Inferior parietal cortex (tissue), 1 donor: ENCODE measurements at regions not wholly inside any gene's neighbourhood (a gene's known extent, or its start where the extent isn't known, plus 50 kb on each side); places are given as distances from the start of the nearest gene placed in this dataset.
"Not testable (repeated sequence)": the region's sequence is repeated elsewhere in the genome, so short reads cannot be mapped to it uniquely, and the experiment has no call there.

Source experiments
- DNase-seq: peaks from one replicate; pipeline ENCODE4 v3.0.0-alpha.2; 2016; ENCODE audit errors: extremely low spot score

- no peak for DNase-seq
Observed at GRCh38 chr7:131861620-131862346, 305.4 kb upstream of the PODXL start.

- peak; percentile 78 for DNase-seq
Observed at GRCh38 chr7:131859147-131859821, 302.9 kb upstream of the PODXL start.

GRCh38 chr7:131858611-131859010, 302.2 kb upstream of the PODXL start:
- peak; percentile 8 for DNase-seq

- no peak for DNase-seq
Observed at GRCh38 chr7:131849472-131849871, 293.0 kb upstream of the PODXL start.

- no peak for DNase-seq
Observed at GRCh38 chr7:131848033-131848432, 291.6 kb upstream of the PODXL start.

GRCh38 chr7:131845573-131846314, 289.3 kb upstream of the PODXL start:
- no peak for DNase-seq

GRCh38 chr7:131844369-131844768, 287.9 kb upstream of the PODXL start:
- no peak for DNase-seq

- no peak for DNase-seq
Observed at GRCh38 chr7:131843898-131844331, 287.5 kb upstream of the PODXL start.

- no peak for DNase-seq
Observed at GRCh38 chr7:131839967-131840690, 283.7 kb upstream of the PODXL start.

- no peak for DNase-seq
Observed at GRCh38 chr7:131836733-131837132, 280.3 kb upstream of the PODXL start.

GRCh38 chr7:131835141-131835540, 278.7 kb upstream of the PODXL start:
- DNase-seq = no peak

- DNase-seq = no peak
Observed at GRCh38 chr7:131830681-131831080, 274.3 kb upstream of the PODXL start.

GRCh38 chr7:131829947-131830558, 273.6 kb upstream of the PODXL start:
- DNase-seq = no peak

- DNase-seq = peak; percentile 26
Observed at GRCh38 chr7:131827421-131827820, 271.0 kb upstream of the PODXL start.

GRCh38 chr7:131826960-131827359, 270.5 kb upstream of the PODXL start:
- no peak for DNase-seq

- DNase-seq = not testable (repeated sequence)
Observed at GRCh38 chr7:131823961-131824440, 267.6 kb upstream of the PODXL start.

- no peak for DNase-seq
Observed at GRCh38 chr7:131819891-131820290, 263.5 kb upstream of the PODXL start.

GRCh38 chr7:131816391-131817007, 260.1 kb upstream of the PODXL start:
- DNase-seq = no peak

GRCh38 chr7:131808736-131809135, 252.3 kb upstream of the PODXL start:
- no peak for DNase-seq

- DNase-seq = not testable (repeated sequence)
Observed at GRCh38 chr7:131808156-131808555, 251.7 kb upstream of the PODXL start.

- DNase-seq = no peak
Observed at GRCh38 chr7:131803816-131804215, 247.4 kb upstream of the PODXL start.
